Endodermal cell (in vitro differentiated cells): ENCODE measurements at regions not wholly inside any gene's neighbourhood (a gene's known extent, or its start where the extent isn't known, plus 50 kb on each side); places are given as distances from the start of the nearest gene placed in this dataset.

Source experiments
- DNase-seq: peaks from one replicate; pipeline ENCODE4 v3.0.0-alpha.2; 2017
- H3K27ac ChIP-seq: 2 replicates; pipeline ENCODE4 v1.5.1; 2013; ENCODE audit warnings: mild to moderate bottlenecking, low read depth, low read length, moderate library complexity
- H3K27me3 ChIP-seq: 2 replicates; pipeline ENCODE4 v1.6.1; 2013; ENCODE audit warnings: mild to moderate bottlenecking, low read length, moderate library complexity; ENCODE audit not compliant: insufficient read depth, control insufficient read depth, poor library complexity, severe bottlenecking
- H3K36me3 ChIP-seq: 2 replicates; pipeline ENCODE4 v1.7.0; 2013; ENCODE audit warnings: mild to moderate bottlenecking, low read length, moderate library complexity; ENCODE audit not compliant: control insufficient read depth, insufficient read depth
- H3K4me1 ChIP-seq: one replicate; pipeline ENCODE4 v1.7.0; 2013; ENCODE audit warnings: low read length; ENCODE audit not compliant: control insufficient read depth, insufficient read depth
- H3K4me3 ChIP-seq: 2 replicates; pipeline ENCODE4 v1.5.1; 2013; ENCODE audit warnings: mild to moderate bottlenecking, low read length, moderate library complexity
- H3K9ac ChIP-seq: 2 replicates; pipeline ENCODE4 v1.6.1; 2013; ENCODE audit warnings: mild to moderate bottlenecking, low read length, moderate library complexity; ENCODE audit not compliant: poor library complexity, severe bottlenecking; ENCODE audit errors: extremely low read depth
- H3K9me3 ChIP-seq: 2 replicates; pipeline ENCODE4 v1.6.1; 2013; ENCODE audit warnings: mild to moderate bottlenecking, low read length, moderate library complexity; ENCODE audit not compliant: control insufficient read depth
- H3K27ac Mint-ChIP-seq: 2 replicates; pipeline ENCODE4 v1.8.0; 2020; ENCODE audit warnings: mixed read lengths
- H3K27me3 Mint-ChIP-seq: 2 replicates; pipeline ENCODE4 v1.8.0; 2021; ENCODE audit warnings: mild to moderate bottlenecking, mixed read lengths; ENCODE audit not compliant: insufficient read depth
- H3K36me3 Mint-ChIP-seq: 2 replicates; pipeline ENCODE4 v1.8.0; 2020; ENCODE audit warnings: low read depth, mixed read lengths
- H3K4me1 Mint-ChIP-seq: 2 replicates; pipeline ENCODE4 v1.8.0; 2020; ENCODE audit warnings: mixed read lengths
- H3K4me3 Mint-ChIP-seq: 2 replicates; pipeline ENCODE4 v1.8.0; 2020; ENCODE audit warnings: mild to moderate bottlenecking, moderate library complexity, mixed read lengths
- H3K9me3 Mint-ChIP-seq: 2 replicates; pipeline ENCODE4 v1.8.0; 2020; ENCODE audit warnings: mild to moderate bottlenecking, mixed read lengths
- WGBS, 2 experiments: methylation state at CpG; one replicate each; pipeline versions ENCODE4 v1.1.5 to v1.1.7; 2013; ENCODE audit warnings: missing lambda C conversion rate in 2 of 2, mixed read lengths in 1 of 2; ENCODE audit not compliant: insufficient coverage in 1 of 2, insufficient read length in 1 of 2; 5-methylcytosine and 5-hydroxymethylcytosine counted together
- TF ChIP-seq, protein P1 (sequence below): fragments of 200-600 bp; sonication (generic); conservative IDR thresholded peaks from 2 replicates; pipeline ENCODE4 v1.5.0; 2021; ENCODE audit warnings: antibody characterized with exemption, mild to moderate bottlenecking

- Mint-ChIP-seq H3K4me3 (no peak overlapping the region), H3K27me3 (no peaks in the 10 kb centered on the region), H3K27ac (no peak overlapping the region), H3K4me1 (no peaks in the 10 kb centered on the region), H3K36me3 (no peaks in the 10 kb centered on the region), H3K9me3 (no peaks in the 10 kb centered on the region)
- WGBS, 2 experiments = 85% methylated on average over 2 of the region's 2 CpGs; no CpG with 5 or more reads in 1 of the 2 experiments
- no peak for DNase-seq
- TF ChIP-seq, protein P1, sequence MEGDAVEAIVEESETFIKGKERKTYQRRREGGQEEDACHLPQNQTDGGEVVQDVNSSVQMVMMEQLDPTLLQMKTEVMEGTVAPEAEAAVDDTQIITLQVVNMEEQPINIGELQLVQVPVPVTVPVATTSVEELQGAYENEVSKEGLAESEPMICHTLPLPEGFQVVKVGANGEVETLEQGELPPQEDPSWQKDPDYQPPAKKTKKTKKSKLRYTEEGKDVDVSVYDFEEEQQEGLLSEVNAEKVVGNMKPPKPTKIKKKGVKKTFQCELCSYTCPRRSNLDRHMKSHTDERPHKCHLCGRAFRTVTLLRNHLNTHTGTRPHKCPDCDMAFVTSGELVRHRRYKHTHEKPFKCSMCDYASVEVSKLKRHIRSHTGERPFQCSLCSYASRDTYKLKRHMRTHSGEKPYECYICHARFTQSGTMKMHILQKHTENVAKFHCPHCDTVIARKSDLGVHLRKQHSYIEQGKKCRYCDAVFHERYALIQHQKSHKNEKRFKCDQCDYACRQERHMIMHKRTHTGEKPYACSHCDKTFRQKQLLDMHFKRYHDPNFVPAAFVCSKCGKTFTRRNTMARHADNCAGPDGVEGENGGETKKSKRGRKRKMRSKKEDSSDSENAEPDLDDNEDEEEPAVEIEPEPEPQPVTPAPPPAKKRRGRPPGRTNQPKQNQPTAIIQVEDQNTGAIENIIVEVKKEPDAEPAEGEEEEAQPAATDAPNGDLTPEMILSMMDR = no peak
- H3K4me3 ChIP-seq = no peak overlapping the region
- no peak overlapping the region for H3K9ac ChIP-seq
- peaks cover 4% of the 10 kb centered on the region for H3K4me1 ChIP-seq
- H3K27ac ChIP-seq = no peak overlapping the region
- no peaks in the 10 kb centered on the region for H3K27me3 ChIP-seq
- no peaks in the 10 kb centered on the region for H3K9me3 ChIP-seq
- H3K36me3 ChIP-seq = no peaks in the 10 kb centered on the region
Observed at GRCh38 chr6:66913657-66914056, 1206.6 kb upstream of the EYS start.

GRCh38 chr6:66902457-66902856 is 1195.4 kb upstream of the EYS start:
- Histone ChIP-seq H3K4me3 (no peak overlapping the region), H3K4me1 (no peaks in the 10 kb centered on the region), H3K27ac (no peak overlapping the region), H3K27me3 (no peaks in the 10 kb centered on the region), H3K9ac (no peak overlapping the region), H3K9me3 (peaks cover 9% of the 10 kb centered on the region), H3K36me3 (no peaks in the 10 kb centered on the region)
- Mint-ChIP-seq H3K4me1 (no peaks in the 10 kb centered on the region), H3K4me3 (no peak overlapping the region), H3K27ac (no peak overlapping the region), H3K36me3 (no peaks in the 10 kb centered on the region), H3K9me3 (peaks cover 9% of the 10 kb centered on the region), H3K27me3 (no peaks in the 10 kb centered on the region)
- DNase-seq = no peak
- WGBS, 2 experiments = 35 to 50% methylated on average over 2 to 4 of the region's 4 CpGs
- TF ChIP-seq, protein P1 = no peak

DNA sequence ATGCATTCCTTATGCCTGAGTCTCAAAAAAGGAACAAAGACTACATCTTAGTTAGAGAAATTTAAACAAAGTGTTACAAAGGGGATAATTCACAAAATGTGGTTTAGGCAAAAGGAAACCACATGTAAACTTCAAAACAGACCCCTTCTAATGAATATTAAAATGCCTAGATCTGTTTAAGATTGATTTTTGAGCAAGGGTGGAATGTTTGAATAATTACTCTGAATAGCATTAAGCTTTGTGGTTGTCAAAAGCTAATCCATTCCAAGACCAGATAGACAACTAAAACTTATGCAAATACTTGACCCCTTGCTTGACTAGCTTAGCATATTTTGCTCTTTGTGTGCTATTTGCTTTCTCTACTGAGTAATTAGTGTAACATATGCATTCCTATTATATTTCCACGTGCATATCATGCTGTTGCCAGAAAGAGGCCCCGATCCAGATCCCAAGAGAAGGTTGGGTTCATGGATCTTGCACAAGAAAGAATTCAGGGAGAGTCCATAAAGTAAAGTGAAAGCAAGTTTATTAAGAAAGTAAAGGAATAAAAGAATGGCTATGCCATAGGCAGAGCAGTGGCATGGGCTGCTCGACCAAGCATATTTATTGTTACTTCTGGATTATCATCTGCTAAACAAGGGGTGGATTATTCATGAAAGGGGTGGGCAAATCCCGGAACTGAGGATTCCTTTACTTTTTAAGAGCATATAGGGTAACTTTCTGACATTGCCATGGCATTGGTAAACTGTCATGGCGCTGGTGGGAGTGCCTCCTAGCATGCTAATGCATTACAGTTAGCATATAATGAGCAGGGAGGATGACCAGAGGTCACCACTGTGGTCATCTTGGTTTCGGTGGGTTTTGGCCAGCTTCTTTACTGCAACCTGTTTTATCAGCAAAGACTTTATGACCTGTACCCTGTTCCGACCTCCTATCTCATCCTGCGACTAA is 1193.4 kb upstream of the EYS start:
- no peak overlapping the region for H3K4me3 Mint-ChIP-seq
- Histone ChIP-seq H3K4me1 (no peaks in the 10 kb centered on the region), H3K27me3 (no peaks in the 10 kb centered on the region), H3K27ac (no peak overlapping the region), H3K4me3 (no peak overlapping the region), H3K9ac (no peak overlapping the region), H3K36me3 (no peaks in the 10 kb centered on the region), H3K9me3 (peaks cover 25% of the 10 kb centered on the region)
- no peaks in the 10 kb centered on the region for H3K27me3 Mint-ChIP-seq
- H3K36me3 Mint-ChIP-seq = no peaks in the 10 kb centered on the region
- WGBS, 2 experiments = 87 to 90% methylated on average over 6 to 8 of the region's 8 CpGs
- DNase-seq = no peak
- TF ChIP-seq, protein P1 = no peak
- peaks cover 26% of the 10 kb centered on the region for H3K9me3 Mint-ChIP-seq
- H3K4me1 Mint-ChIP-seq = no peaks in the 10 kb centered on the region
- H3K27ac Mint-ChIP-seq = no peak overlapping the region
